ENCODE measurements at regions not wholly inside any gene's neighbourhood (a gene's known extent, or its start where the extent isn't known, plus 50 kb on each side); places are given as distances from the start of the nearest gene placed in this dataset.

DNA sequence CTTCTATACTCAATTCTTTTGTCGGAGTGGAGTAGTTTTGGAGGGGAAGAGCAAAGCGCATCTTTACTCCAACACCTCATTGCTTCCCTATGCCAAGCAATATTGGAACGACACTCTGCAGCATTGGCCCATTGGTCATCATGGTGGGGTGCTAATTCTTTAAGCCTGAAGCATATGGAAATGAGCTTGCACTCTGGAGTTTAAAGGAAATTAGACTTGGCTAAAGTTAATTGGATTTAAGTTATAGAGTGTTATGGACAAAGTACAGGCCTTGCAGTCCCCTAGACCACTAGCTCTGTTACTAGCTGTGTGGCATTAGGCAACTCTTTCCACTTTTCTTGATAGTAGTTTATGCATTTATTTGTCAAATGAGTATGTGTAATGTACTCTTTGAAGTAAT, 568.3 kb upstream of the TENM4 start:
- 90 to 91% methylated on average over 3 of the region's 3 CpGs for WGBS, 2 donors
- no peak overlapping the region for H3K9ac ChIP-seq (ENCODE audit: insufficient read depth in 1 of 2, low read length in 2 of 2)
- peak; percentile 12 to 86 (median 59) for DNase-seq
- H3K27ac ChIP-seq (ENCODE audit: low read depth in 1 of 2, low read length in 1 of 2) = no peak overlapping the region
- no peak overlapping the region for H3K4me3 ChIP-seq
- TF ChIP-seq, protein P1, sequence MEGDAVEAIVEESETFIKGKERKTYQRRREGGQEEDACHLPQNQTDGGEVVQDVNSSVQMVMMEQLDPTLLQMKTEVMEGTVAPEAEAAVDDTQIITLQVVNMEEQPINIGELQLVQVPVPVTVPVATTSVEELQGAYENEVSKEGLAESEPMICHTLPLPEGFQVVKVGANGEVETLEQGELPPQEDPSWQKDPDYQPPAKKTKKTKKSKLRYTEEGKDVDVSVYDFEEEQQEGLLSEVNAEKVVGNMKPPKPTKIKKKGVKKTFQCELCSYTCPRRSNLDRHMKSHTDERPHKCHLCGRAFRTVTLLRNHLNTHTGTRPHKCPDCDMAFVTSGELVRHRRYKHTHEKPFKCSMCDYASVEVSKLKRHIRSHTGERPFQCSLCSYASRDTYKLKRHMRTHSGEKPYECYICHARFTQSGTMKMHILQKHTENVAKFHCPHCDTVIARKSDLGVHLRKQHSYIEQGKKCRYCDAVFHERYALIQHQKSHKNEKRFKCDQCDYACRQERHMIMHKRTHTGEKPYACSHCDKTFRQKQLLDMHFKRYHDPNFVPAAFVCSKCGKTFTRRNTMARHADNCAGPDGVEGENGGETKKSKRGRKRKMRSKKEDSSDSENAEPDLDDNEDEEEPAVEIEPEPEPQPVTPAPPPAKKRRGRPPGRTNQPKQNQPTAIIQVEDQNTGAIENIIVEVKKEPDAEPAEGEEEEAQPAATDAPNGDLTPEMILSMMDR (IDR thresholded peaks at IDR 0.05; ENCODE audit: control extremely low read depth, extremely low read depth) = no peak
- H3K4me1 ChIP-seq (ENCODE audit: control insufficient read depth in 5 of 5, insufficient read depth in 5 of 5, low read length in 5 of 5) = no peaks in the 10 kb centered on the region
- no peaks in the 10 kb centered on the region for H3K27me3 ChIP-seq (ENCODE audit: control insufficient read depth in 3 of 3, insufficient read depth in 3 of 3, low read length in 2 of 3)
- no peaks in the 10 kb centered on the region for H3K36me3 ChIP-seq (ENCODE audit: control insufficient read depth in 4 of 4, insufficient read depth in 4 of 4, low read length in 4 of 4)
- no peak for ATAC-seq (ENCODE audit: insufficient read depth, low FRiP score)
- H3K9me3 ChIP-seq (ENCODE audit: control insufficient read depth in 4 of 4, insufficient read depth in 3 of 4, low read length in 3 of 4) = peaks cover 0 to 7% (median 2%) of the 10 kb centered on the region in 4 donors

DNA sequence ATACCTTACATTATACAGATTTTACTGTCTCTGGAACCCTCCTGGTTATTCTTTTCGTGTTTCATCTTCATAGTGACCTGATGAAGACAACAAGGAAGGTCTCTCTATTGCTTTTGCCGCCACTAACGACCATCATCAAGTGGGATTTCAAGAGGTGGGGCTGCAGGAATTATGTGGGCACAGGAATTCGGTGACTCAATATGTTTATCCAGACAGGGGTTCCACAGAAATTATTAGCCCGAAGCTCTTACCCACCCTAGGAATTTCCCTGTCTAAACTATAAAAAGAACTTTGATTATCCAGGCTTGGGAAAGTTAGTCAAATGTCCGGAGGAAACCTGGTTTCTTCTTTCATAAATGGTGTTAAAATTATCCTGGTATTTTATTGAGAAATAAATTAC, 566.8 kb upstream of the TENM4 start:
- H3K9me3 ChIP-seq (ENCODE audit: control insufficient read depth in 4 of 4, insufficient read depth in 3 of 4, low read length in 3 of 4) = peaks cover 0 to 7% (median 2%) of the 10 kb centered on the region in 4 donors
- H3K27ac ChIP-seq (ENCODE audit: low read depth in 1 of 2, low read length in 1 of 2) = no peak overlapping the region
- H3K4me1 ChIP-seq (ENCODE audit: control insufficient read depth in 5 of 5, insufficient read depth in 5 of 5, low read length in 5 of 5) = no peaks in the 10 kb centered on the region
- no peaks in the 10 kb centered on the region for H3K27me3 ChIP-seq (ENCODE audit: control insufficient read depth in 3 of 3, insufficient read depth in 3 of 3, low read length in 2 of 3)
- no peak for ATAC-seq (ENCODE audit: insufficient read depth, low FRiP score)
- no peak for DNase-seq
- TF ChIP-seq, protein P1 (IDR thresholded peaks at IDR 0.05; ENCODE audit: control extremely low read depth, extremely low read depth) = no peak
- H3K9ac ChIP-seq (ENCODE audit: insufficient read depth in 1 of 2, low read length in 2 of 2) = no peak overlapping the region
- H3K36me3 ChIP-seq (ENCODE audit: control insufficient read depth in 4 of 4, insufficient read depth in 4 of 4, low read length in 4 of 4) = no peaks in the 10 kb centered on the region
- 65 to 82% methylated on average over 6 of the region's 6 CpGs for whole genome bisulfite sequencing, 2 donors
- H3K4me3 ChIP-seq = no peak overlapping the region

DNA sequence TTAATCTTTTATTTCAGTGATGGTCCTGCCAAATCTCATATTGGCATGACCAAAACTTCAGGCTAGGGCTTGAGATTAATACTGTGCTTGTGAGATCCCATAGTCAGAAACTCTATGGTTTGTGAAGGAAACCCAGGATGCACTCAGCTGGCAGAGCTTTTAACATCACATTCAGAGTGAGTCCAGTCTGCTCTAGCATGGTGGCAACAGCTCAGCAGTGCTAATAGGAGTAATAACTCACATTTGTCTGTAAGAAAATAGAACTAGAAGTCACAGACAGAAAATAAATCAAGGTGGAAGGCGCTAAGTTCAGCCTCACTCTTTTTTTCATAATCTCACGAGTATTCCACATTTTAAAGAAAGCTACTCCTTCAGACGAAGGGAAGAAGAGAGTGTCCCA, 549.3 kb upstream of the TENM4 start:
- DNase-seq (no peak), ATAC-seq (ENCODE audit: insufficient read depth, low FRiP score) (no peak)
- Histone ChIP-seq H3K36me3 (ENCODE audit: control insufficient read depth in 4 of 4, insufficient read depth in 4 of 4, low read length in 4 of 4) (no peaks in the 10 kb centered on the region), H3K27ac (ENCODE audit: low read depth in 1 of 2, low read length in 1 of 2) (no peak overlapping the region), H3K9me3 (ENCODE audit: control insufficient read depth in 4 of 4, insufficient read depth in 3 of 4, low read length in 3 of 4) (no peaks in the 10 kb centered on the region), H3K4me3 (no peak overlapping the region), H3K27me3 (ENCODE audit: control insufficient read depth in 3 of 3, insufficient read depth in 3 of 3, low read length in 2 of 3) (no peaks in the 10 kb centered on the region), H3K4me1 (ENCODE audit: control insufficient read depth in 5 of 5, insufficient read depth in 5 of 5, low read length in 5 of 5) (no peaks in the 10 kb centered on the region), H3K9ac (ENCODE audit: insufficient read depth in 1 of 2, low read length in 2 of 2) (no peak overlapping the region)
- 71 to 78% methylated on average over 3 of the region's 3 CpGs for WGBS, 2 donors
- TF ChIP-seq, protein P1 (IDR thresholded peaks at IDR 0.05; ENCODE audit: control extremely low read depth, extremely low read depth) = no peak

DNA sequence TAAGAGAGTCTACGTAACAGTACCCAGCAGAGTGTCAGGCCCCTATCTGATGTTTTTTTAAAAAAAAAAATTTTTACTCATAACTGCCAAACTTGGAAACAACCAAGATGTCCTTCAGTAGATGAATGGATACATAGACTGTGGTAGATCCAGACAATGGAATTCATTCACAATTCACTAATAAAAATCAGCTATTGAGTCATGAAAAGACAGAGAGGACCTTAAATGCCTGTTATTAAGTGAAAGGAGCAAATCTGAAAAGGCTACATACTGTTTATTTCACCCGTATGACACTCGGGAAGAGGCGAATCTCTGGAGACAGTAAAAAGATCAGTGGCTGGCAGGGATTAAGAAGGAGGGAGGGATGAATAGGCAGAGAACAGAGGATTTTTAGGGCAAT, 541.4 kb upstream of the TENM4 start:
- Histone ChIP-seq H3K9me3 (ENCODE audit: control insufficient read depth in 4 of 4, insufficient read depth in 3 of 4, low read length in 3 of 4) (no peaks in the 10 kb centered on the region), H3K4me1 (ENCODE audit: control insufficient read depth in 5 of 5, insufficient read depth in 5 of 5, low read length in 5 of 5) (no peaks in the 10 kb centered on the region), H3K36me3 (ENCODE audit: control insufficient read depth in 4 of 4, insufficient read depth in 4 of 4, low read length in 4 of 4) (no peaks in the 10 kb centered on the region), H3K27me3 (ENCODE audit: control insufficient read depth in 3 of 3, insufficient read depth in 3 of 3, low read length in 2 of 3) (no peaks in the 10 kb centered on the region), H3K9ac (ENCODE audit: insufficient read depth in 1 of 2, low read length in 2 of 2) (no peak overlapping the region), H3K27ac (ENCODE audit: low read depth in 1 of 2, low read length in 1 of 2) (no peak overlapping the region), H3K4me3 (no peak overlapping the region)
- TF ChIP-seq, protein P1 (IDR thresholded peaks at IDR 0.05; ENCODE audit: control extremely low read depth, extremely low read depth) = no peak
- no peak for DNase-seq
- no peak for ATAC-seq (ENCODE audit: insufficient read depth, low FRiP score)
- WGBS, 2 donors = 87 to 90% methylated on average over 4 of the region's 4 CpGs

Measured in lung (tissue), 11 donors.